CD4-positive, alpha-beta T cell treated with Interleukin-6 at 100 ng/mL for 8 hours (primary cell): ENCODE measurements at regions not wholly inside any gene's neighbourhood (a gene's known extent, or its start where the extent isn't known, plus 50 kb on each side); places are given as distances from the start of the nearest gene placed in this dataset.

ENCODE experiments used
- DNase-seq: peaks from one replicate; pipeline ENCODE4 v3.0.0-alpha.2; 2020; ENCODE audit warnings: mixed read lengths, low spot score

GRCh38 chr1:243916160-243916559 lies 66.1 kb upstream of the AKT3 start:
- DNase-seq = no peak

- no peak for DNase-seq
These were observed 62.3 kb upstream of the AKT3 start for GRCh38 chr1:243912347-243912746.

- no peak for DNase-seq
These were observed 60.6 kb upstream of the AKT3 start for GRCh38 chr1:243910607-243911006.

- DNase-seq = no peak
These were observed 53.9 kb upstream of the AKT3 start for GRCh38 chr1:243903895-243904294.

GRCh38 chr1:243903041-243903440 lies 53.0 kb upstream of the AKT3 start:
- DNase-seq = no peak

- no peak for DNase-seq
These were observed 52.1 kb upstream of the AKT3 start for GRCh38 chr1:243902100-243902499.
